ENCODE measurements at regions not wholly inside any gene's neighbourhood (a gene's known extent, or its start where the extent isn't known, plus 50 kb on each side); places are given as distances from the start of the nearest gene placed in this dataset.

DNA sequence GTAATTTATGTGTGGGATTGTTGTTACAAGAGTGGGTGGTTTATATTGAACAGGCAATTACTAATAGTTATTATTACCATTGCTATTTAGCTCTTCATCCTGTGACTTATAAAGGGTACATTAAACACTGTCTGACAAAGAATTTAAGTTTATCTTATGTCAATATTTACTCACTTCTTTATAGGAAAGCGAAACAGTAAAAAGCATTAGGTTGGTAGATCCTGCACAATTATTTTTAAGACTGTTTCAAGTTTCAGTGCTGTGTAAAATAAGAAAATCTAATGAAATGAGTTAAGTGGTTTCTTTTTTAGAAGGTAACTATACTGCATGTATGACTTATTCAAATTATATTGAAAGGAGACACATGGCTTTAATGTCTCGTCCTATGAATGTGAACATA lies 135.8 kb upstream of the MAP3K7 start:
- Histone ChIP-seq H3K27me3 (replicated peaks; ENCODE audit: control insufficient read depth, insufficient read depth, low read length) (no peaks in the 10 kb centered on the region), H3K36me3 (ENCODE audit: control insufficient read depth, insufficient read depth, low read length) (no peaks in the 10 kb centered on the region), H3K4me3 (replicated peaks; ENCODE audit: low read depth, low read length) (no peak overlapping the region)
- TF ChIP-seq, protein P1, sequence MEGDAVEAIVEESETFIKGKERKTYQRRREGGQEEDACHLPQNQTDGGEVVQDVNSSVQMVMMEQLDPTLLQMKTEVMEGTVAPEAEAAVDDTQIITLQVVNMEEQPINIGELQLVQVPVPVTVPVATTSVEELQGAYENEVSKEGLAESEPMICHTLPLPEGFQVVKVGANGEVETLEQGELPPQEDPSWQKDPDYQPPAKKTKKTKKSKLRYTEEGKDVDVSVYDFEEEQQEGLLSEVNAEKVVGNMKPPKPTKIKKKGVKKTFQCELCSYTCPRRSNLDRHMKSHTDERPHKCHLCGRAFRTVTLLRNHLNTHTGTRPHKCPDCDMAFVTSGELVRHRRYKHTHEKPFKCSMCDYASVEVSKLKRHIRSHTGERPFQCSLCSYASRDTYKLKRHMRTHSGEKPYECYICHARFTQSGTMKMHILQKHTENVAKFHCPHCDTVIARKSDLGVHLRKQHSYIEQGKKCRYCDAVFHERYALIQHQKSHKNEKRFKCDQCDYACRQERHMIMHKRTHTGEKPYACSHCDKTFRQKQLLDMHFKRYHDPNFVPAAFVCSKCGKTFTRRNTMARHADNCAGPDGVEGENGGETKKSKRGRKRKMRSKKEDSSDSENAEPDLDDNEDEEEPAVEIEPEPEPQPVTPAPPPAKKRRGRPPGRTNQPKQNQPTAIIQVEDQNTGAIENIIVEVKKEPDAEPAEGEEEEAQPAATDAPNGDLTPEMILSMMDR (IDR thresholded peaks at IDR 0.05; ENCODE audit: insufficient read depth, low read length, poor library complexity, severe bottlenecking), result no peak
- no peak for DNase-seq (ENCODE audit: extremely low read depth, insufficient read length)

GRCh38 chr6:90720404-90720803 lies 133.5 kb upstream of the MAP3K7 start:
- no peak for DNase-seq (ENCODE audit: extremely low read depth, insufficient read length)

DNA sequence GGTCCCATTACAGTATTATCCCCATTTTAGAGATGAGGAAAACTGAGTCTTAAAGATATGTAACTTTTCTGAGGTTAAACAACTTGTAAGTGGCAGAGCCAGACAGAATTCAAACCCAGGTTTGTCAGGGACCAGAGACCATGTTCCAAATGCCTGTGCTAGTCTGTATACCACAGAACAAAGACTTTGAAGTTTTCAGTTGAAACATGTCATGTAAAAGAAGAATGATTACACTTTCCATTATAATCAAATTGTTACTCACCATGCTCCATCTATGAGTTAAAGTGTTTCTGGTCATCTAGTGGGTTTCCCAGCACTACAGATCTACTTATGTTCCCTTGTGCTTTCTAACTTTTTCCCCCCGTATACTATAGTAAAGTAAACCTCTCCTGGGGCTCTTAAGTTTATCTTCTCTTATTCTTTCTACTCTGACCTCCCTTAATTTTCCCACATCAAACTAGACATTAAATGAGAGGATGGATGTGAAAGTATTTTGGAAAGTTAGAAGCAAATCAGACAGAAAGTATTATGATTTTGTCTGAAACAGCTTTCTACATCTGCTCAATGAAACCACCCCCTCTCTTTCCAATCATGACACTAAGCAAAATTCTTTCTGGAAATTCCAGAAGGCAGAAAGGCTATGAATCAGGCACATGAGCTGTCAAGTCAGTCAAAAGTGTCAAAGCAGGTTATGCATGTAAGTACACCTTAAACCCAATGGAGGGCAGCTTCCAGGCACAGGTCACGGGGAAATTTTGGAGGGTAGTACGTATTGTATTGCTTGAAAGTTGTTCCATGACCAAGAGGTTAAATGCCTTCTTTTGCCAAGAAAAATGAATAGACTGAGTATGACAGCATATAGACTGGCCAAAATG lies 132.7 kb upstream of the MAP3K7 start:
- TF ChIP-seq, protein P1 (IDR thresholded peaks at IDR 0.05; ENCODE audit: insufficient read depth, low read length, poor library complexity, severe bottlenecking), result no peak
- H3K27me3 ChIP-seq (replicated peaks; ENCODE audit: control insufficient read depth, insufficient read depth, low read length), result no peaks in the 10 kb centered on the region
- DNase-seq (ENCODE audit: extremely low read depth, insufficient read length), result no peak

More at GRCh38 chr6:90720404-90720803, 133.5 kb upstream of the MAP3K7 start:
- Histone ChIP-seq H3K36me3 (ENCODE audit: control insufficient read depth, insufficient read depth, low read length) (no peaks in the 10 kb centered on the region), H3K4me3 (replicated peaks; ENCODE audit: low read depth, low read length) (no peak overlapping the region), H3K27me3 (replicated peaks; ENCODE audit: control insufficient read depth, insufficient read depth, low read length) (no peaks in the 10 kb centered on the region)
- TF ChIP-seq, protein P1 (IDR thresholded peaks at IDR 0.05; ENCODE audit: insufficient read depth, low read length, poor library complexity, severe bottlenecking), result no peak

DNA sequence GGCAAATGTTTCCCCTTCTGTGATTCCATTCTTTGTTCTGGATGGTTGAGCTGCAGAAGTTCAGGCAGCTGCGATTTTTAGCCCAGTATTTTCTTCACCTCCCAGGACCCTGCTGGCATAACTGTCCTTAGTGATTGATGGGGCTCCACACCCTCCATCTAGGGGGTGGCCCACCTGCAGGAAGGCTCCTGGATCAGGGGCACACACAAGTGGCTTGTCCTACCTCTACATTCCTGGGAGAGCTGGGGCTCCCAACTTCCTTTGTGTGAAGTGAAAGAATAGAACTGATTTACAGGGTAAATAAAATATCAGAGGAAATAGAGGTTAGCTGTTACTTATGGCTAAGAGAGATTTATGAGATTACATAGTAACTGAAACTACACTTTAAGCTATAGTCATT lies 129.5 kb upstream of the MAP3K7 start:
- Histone ChIP-seq H3K36me3 (ENCODE audit: control insufficient read depth, insufficient read depth, low read length) (no peaks in the 10 kb centered on the region), H3K27me3 (replicated peaks; ENCODE audit: control insufficient read depth, insufficient read depth, low read length) (no peaks in the 10 kb centered on the region), H3K4me3 (replicated peaks; ENCODE audit: low read depth, low read length) (no peak overlapping the region)
- no peak for DNase-seq (ENCODE audit: extremely low read depth, insufficient read length)
- TF ChIP-seq, protein P1 (IDR thresholded peaks at IDR 0.05; ENCODE audit: insufficient read depth, low read length, poor library complexity, severe bottlenecking), result no peak

More for the DNA sequence above, 132.7 kb upstream of the MAP3K7 start:
- Histone ChIP-seq H3K36me3 (ENCODE audit: control insufficient read depth, insufficient read depth, low read length) (no peaks in the 10 kb centered on the region), H3K4me3 (replicated peaks; ENCODE audit: low read depth, low read length) (no peak overlapping the region)

DNA sequence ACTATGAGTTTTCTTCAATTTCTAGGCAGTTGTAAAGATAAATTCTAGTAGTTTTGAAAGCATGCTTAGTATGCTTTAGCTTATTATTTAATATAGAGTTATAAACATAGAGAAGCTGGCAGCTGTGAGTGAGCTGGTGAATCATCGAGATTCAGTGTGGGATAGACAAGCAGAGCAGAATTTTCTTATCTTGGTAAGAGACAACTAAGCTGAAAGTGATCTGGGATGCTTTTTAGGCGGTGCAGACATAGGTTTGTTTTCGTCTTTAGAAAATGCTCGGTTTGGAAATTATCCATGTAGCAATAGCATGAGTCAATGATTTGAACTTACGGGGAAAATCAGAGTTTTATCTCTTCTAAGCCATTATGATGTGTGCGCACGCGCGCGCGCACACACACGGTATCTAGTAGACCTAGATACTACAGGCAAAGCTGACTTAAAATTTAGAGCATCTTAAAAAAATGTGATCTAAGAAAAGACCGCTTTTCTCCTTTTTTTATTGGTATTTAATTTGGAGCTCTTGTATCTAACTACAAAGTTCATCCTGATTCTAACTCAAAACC lies 128.3 kb upstream of the MAP3K7 start:
- DNase-seq (ENCODE audit: extremely low read depth, insufficient read length), result no peak
- TF ChIP-seq, protein P1 (IDR thresholded peaks at IDR 0.05; ENCODE audit: insufficient read depth, low read length, poor library complexity, severe bottlenecking), result no peak
- Histone ChIP-seq H3K36me3 (ENCODE audit: control insufficient read depth, insufficient read depth, low read length) (no peaks in the 10 kb centered on the region), H3K4me3 (replicated peaks; ENCODE audit: low read depth, low read length) (no peak overlapping the region), H3K27me3 (replicated peaks; ENCODE audit: control insufficient read depth, insufficient read depth, low read length) (no peaks in the 10 kb centered on the region)
